ENCODE measurements at regions not wholly inside any gene's neighbourhood (a gene's known extent, or its start where the extent isn't known, plus 50 kb on each side); places are given as distances from the start of the nearest gene placed in this dataset.

DNA sequence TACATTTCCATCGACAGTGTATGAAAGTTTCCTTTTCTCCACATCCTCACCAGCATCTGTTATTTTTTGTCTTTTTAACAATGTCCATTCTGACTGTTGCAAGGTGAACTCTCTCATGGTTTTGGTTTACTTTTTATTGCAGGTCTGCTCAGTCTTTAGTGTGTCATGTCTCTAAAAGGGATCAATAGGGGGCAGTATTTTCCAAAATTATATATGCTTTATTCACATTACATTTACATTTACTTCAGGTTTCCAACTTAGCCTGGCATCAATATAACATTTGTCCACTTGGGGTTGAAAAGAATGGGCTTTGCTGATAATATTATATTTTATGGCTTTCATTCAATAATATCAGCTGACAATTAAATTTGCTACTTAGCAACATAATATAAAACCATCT lies 265.0 kb upstream of the SLITRK2 start:
- TF ChIP-seq, protein P1, sequence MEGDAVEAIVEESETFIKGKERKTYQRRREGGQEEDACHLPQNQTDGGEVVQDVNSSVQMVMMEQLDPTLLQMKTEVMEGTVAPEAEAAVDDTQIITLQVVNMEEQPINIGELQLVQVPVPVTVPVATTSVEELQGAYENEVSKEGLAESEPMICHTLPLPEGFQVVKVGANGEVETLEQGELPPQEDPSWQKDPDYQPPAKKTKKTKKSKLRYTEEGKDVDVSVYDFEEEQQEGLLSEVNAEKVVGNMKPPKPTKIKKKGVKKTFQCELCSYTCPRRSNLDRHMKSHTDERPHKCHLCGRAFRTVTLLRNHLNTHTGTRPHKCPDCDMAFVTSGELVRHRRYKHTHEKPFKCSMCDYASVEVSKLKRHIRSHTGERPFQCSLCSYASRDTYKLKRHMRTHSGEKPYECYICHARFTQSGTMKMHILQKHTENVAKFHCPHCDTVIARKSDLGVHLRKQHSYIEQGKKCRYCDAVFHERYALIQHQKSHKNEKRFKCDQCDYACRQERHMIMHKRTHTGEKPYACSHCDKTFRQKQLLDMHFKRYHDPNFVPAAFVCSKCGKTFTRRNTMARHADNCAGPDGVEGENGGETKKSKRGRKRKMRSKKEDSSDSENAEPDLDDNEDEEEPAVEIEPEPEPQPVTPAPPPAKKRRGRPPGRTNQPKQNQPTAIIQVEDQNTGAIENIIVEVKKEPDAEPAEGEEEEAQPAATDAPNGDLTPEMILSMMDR (optimal IDR thresholded peaks at IDR 0.05 in 1 of 3, IDR thresholded peaks at IDR 0.05 in 1 of 3, conservative IDR thresholded peaks at IDR 0.05 in 1 of 3; ENCODE audit: extremely low read depth in 1 of 3, insufficient read depth in 2 of 3, low read length in 3 of 3): no peak
- TF ChIP-seq EZH2 (IDR thresholded peaks at IDR 0.05; ENCODE audit: low read length): no peak

Data from keratinocyte (primary cell).